ENCODE measurements at regions not wholly inside any gene's neighbourhood (a gene's known extent, or its start where the extent isn't known, plus 50 kb on each side); places are given as distances from the start of the nearest gene placed in this dataset.

DNA sequence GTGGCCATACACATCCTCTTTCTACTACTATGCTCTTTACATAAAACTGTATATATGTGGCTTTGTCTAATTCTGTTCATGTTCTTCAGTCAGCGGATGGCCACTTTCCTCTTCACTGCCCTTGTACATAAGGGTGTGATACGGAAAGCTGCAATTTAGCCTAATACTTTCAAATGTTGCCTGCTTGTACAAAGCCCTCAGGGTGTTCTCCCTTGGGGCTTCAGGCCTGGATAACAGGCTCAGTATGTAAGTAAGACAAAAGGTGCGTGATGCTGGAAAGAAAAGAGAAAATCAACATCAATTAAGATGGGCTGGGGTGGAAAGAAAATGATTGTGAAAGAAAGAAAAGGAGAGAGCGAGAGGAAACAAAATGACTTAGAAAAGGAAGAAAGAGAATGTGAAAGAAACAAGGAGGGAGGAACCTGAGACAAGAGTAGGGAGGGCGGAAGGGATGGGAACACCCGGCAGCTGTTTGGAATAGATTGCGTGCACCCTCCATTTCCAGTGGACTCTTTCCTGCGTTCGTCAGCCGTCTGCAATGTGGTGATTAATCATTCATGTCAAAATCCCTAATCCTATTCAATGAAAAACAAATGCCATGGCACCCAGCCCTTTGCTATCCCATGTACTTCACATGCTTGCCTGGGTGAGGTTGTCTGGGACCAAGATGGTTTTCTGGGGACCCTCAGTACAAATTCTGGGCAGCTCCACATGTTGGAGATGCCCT lies 553.6 kb downstream of the NUF2 start:
- H3K27ac ChIP-seq, result peak overlapping the region; percentile 48 to 74
- no peak for DNase-seq (ENCODE audit: low spot score in 2 of 2)
- peak overlapping the region; percentile 1 to 24 (median 7) for H3K4me3 ChIP-seq
- H3K36me3 ChIP-seq, result no peaks in the 10 kb centered on the region
- H3K27me3 ChIP-seq, result no peaks in the 10 kb centered on the region
- no peaks in the 10 kb centered on the region for H3K9me3 ChIP-seq
- intact Hi-C loops (cut with DNase I; ENCODE audit: low total_unique reads), result no loop called here
- TF ChIP-seq, protein P1, sequence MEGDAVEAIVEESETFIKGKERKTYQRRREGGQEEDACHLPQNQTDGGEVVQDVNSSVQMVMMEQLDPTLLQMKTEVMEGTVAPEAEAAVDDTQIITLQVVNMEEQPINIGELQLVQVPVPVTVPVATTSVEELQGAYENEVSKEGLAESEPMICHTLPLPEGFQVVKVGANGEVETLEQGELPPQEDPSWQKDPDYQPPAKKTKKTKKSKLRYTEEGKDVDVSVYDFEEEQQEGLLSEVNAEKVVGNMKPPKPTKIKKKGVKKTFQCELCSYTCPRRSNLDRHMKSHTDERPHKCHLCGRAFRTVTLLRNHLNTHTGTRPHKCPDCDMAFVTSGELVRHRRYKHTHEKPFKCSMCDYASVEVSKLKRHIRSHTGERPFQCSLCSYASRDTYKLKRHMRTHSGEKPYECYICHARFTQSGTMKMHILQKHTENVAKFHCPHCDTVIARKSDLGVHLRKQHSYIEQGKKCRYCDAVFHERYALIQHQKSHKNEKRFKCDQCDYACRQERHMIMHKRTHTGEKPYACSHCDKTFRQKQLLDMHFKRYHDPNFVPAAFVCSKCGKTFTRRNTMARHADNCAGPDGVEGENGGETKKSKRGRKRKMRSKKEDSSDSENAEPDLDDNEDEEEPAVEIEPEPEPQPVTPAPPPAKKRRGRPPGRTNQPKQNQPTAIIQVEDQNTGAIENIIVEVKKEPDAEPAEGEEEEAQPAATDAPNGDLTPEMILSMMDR (IDR thresholded peaks at IDR 0.05), result no peak
- no peak for TF ChIP-seq POLR2A (IDR thresholded peaks at IDR 0.05)
- TF ChIP-seq POLR2AphosphoS5 (IDR thresholded peaks at IDR 0.05), result peak in 2 of 3 donors; percentile 51 to 67
- no peaks in the 10 kb centered on the region for H3K4me1 ChIP-seq

DNA sequence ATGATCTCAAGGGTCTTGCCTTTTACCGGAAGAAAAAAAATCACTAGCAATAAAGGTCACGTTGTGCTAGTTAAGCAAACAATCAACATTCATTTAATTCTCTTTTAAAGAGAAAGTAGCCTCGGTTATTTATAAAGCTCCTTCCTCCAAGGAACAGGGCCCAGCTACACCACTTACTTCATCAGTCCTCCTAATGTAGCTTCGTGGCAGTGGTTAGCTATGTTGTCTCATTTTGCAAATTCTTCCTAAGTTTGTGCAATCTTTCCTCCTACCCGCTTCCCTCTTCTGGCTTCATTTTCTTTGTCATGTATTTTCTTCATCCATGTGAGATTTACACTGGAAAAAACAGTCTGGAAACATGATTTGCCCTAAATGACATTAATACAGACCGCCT lies 554.2 kb downstream of the NUF2 start:
- Histone ChIP-seq H3K4me3 (peak overlapping the region in 1 of 3 donors; percentile 24), H3K36me3 (no peaks in the 10 kb centered on the region), H3K9me3 (no peaks in the 10 kb centered on the region), H3K27ac (peak overlapping the region; percentile 7 to 74), H3K27me3 (no peaks in the 10 kb centered on the region), H3K4me1 (no peaks in the 10 kb centered on the region)
- no peak for DNase-seq (ENCODE audit: low spot score in 2 of 2)
- TF ChIP-seq POLR2A (IDR thresholded peaks at IDR 0.05) (no peak), POLR2AphosphoS5 (IDR thresholded peaks at IDR 0.05) (peak in 1 of 3 donors; percentile 20)
- intact Hi-C loops (cut with DNase I; ENCODE audit: low total_unique reads), result no loop called here

DNA sequence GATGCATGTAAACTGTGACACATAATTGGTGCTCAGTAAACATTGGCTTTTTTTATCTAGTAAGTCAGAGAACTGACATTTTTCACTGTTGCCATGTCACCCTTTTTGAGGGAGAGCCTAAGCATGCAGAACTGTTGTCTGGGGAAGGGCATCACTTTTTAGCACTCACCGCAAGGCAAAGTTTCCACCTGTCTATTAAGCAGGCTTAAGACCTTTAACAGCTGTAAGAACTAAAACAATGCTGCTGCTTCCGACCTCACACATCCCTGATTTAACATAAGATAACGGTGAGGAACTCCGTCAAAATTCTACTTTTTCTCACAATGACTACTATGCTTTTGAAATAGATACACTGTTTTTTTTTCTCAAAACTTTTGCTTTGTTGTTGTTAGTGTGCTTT lies 554.8 kb downstream of the NUF2 start:
- no peak overlapping the region for H3K4me3 ChIP-seq
- H3K9me3 ChIP-seq, result no peaks in the 10 kb centered on the region
- H3K27me3 ChIP-seq, result no peaks in the 10 kb centered on the region
- intact Hi-C loops (cut with DNase I; ENCODE audit: low total_unique reads), result no loop called here
- peak overlapping the region; percentile 7 to 28 for H3K27ac ChIP-seq
- no peaks in the 10 kb centered on the region for H3K4me1 ChIP-seq
- DNase-seq (ENCODE audit: low spot score in 2 of 2), result no peak
- TF ChIP-seq POLR2A (IDR thresholded peaks at IDR 0.05) (no peak), POLR2AphosphoS5 (IDR thresholded peaks at IDR 0.05) (no peak)
- TF ChIP-seq, protein P1 (IDR thresholded peaks at IDR 0.05), result no peak
- H3K36me3 ChIP-seq, result no peaks in the 10 kb centered on the region

DNA sequence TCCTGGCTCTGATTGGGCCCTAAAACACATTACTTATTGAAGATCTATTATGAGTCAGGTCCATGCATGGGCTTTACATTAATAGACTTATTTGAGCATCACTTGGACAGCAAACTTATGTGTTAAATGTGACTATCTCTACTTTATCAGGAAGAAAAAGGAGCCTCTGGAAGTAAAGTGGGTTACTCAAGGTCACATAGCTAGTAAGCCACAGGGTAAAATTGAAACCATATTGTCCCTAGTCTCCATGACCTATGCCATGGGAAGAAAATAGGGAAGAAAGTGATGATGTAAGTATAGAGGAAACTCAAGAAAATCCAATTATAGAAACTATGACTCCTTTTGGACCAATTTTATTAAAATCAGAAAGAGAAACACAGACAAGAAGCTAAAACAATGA lies 555.3 kb downstream of the NUF2 start:
- H3K27me3 ChIP-seq, result no peaks in the 10 kb centered on the region
- no peak overlapping the region for H3K4me3 ChIP-seq
- H3K27ac ChIP-seq, result peak overlapping the region in 1 of 2 donors; percentile 28
- TF ChIP-seq POLR2A (IDR thresholded peaks at IDR 0.05) (no peak), POLR2AphosphoS5 (IDR thresholded peaks at IDR 0.05) (no peak)
- TF ChIP-seq, protein P1 (IDR thresholded peaks at IDR 0.05), result no peak
- H3K36me3 ChIP-seq, result no peaks in the 10 kb centered on the region
- intact Hi-C loops (cut with DNase I; ENCODE audit: low total_unique reads), result no loop called here
- no peak for DNase-seq (ENCODE audit: low spot score in 2 of 2)
- H3K4me1 ChIP-seq, result no peaks in the 10 kb centered on the region
- no peaks in the 10 kb centered on the region for H3K9me3 ChIP-seq

DNA sequence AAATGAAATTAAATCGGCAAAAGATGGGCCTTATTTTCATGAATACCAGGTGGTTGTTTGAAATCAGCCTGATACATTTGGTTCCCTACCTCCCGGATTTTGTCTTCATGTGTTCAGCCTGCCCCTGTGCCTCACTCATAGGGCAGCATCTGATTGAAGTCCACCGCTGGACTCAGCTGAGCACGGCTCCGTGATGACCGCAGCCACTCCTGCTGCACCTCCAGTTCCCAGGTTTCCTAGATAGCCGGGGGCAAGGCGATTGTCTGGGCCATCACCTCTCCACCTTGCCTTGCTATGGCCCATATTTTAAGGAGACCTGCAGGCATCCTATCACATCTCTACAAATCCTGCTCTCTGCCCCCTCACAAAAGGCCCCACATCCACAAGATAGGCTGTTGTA lies 563.8 kb downstream of the NUF2 start:
- no peak for DNase-seq (ENCODE audit: low spot score in 2 of 2)
- no peaks in the 10 kb centered on the region for H3K36me3 ChIP-seq
- TF ChIP-seq POLR2A (IDR thresholded peaks at IDR 0.05), result no peak
- no peak for TF ChIP-seq POLR2AphosphoS5 (IDR thresholded peaks at IDR 0.05)
- TF ChIP-seq, protein P1 (IDR thresholded peaks at IDR 0.05), result no peak
- no peaks in the 10 kb centered on the region for H3K4me1 ChIP-seq
- no peak overlapping the region for H3K4me3 ChIP-seq
- H3K27ac ChIP-seq, result no peak overlapping the region
- no peaks in the 10 kb centered on the region for H3K27me3 ChIP-seq
- no peaks in the 10 kb centered on the region for H3K9me3 ChIP-seq
- intact Hi-C loops (cut with DNase I; ENCODE audit: low total_unique reads), result no loop called here
